GM18498 (cell line): ENCODE measurements at regions not wholly inside any gene's neighbourhood (a gene's known extent, or its start where the extent isn't known, plus 50 kb on each side); places are given as distances from the start of the nearest gene placed in this dataset.

Source experiments
- ATAC-seq: cut with Tn5 transposase; IDR thresholded peaks from one replicate; pipeline ENCODE4 v1.9.1; 2021; ENCODE audit warnings: mild to moderate bottlenecking, moderate library complexity; ENCODE audit not compliant: unreplicated experiment

- ATAC-seq, result no peak
Measured at GRCh38 chr5:4250254-4250653, 654.6 kb downstream of the IRX1 start.

DNA sequence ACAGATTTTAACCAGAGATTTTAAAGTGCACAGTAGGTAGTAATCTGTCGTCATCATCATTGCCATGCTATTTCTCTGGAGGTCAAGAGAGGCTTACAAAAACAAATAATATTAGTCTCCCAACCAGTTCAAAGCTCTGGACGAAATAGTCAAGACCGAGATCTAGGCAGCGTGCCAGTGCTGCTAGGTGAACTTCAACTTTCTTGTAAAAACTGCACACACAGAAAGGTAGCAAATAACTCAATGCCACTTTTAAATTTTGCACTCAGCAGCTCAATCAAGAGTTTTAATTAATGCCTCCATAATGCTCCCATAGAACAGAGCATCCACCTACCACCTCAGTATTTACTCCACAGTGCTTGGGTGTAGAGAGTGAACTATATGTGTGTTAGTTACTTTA is 656.8 kb downstream of the IRX1 start:
- ATAC-seq, result no peak

GRCh38 chr5:4254736-4255135 is 659.1 kb downstream of the IRX1 start:
- ATAC-seq, result no peak

- no peak for ATAC-seq
Measured at GRCh38 chr5:4255441-4255840, 659.8 kb downstream of the IRX1 start.

DNA sequence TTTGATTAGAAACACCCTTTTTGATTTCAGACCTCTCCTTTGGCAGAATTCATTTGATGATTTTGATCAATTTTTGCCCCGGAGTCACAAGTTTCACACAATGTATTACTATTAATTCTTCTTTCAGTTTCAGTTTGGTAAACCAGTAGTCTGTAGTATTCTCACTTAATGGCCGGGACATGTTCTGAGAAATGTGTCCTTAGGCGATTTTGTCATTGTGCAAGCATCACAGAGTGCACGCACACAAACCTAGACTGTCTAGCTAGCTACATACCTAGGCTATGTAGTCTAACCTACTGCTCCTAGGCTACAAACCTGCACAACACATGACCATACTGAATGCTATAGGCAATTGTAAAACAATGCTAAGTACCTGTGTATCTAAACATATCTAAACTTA is 662.5 kb downstream of the IRX1 start:
- ATAC-seq, result no peak

DNA sequence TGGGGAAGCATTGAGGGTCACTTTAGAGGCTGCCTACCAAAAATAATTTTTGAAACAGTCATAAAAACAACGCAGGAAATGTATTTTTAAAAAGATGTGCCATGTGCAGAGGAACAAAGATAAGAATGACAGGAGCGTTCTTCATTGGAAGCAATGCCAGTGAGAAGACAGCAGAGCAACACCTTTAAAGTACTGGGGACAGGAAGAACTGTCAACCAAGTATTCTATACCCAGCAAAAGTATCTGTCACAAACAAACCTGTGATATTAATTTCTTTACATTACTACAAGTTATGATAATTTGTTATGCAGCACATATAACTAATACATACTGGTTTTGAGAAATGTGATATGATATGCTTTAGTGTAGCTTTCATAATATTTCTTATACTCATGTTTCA is 675.6 kb downstream of the IRX1 start:
- ATAC-seq, result no peak

GRCh38 chr5:4275232-4275631 is 679.6 kb downstream of the IRX1 start:
- ATAC-seq, result no peak

- no peak for ATAC-seq
Measured at GRCh38 chr5:4294878-4295277, 699.2 kb downstream of the IRX1 start.

GRCh38 chr5:4295663-4296339 is 700.2 kb downstream of the IRX1 start:
- ATAC-seq, result no peak

GRCh38 chr5:4306057-4306456 is 710.4 kb downstream of the IRX1 start:
- no peak for ATAC-seq

- ATAC-seq, result no peak
Measured at GRCh38 chr5:4309026-4309425, 713.4 kb downstream of the IRX1 start.

DNA sequence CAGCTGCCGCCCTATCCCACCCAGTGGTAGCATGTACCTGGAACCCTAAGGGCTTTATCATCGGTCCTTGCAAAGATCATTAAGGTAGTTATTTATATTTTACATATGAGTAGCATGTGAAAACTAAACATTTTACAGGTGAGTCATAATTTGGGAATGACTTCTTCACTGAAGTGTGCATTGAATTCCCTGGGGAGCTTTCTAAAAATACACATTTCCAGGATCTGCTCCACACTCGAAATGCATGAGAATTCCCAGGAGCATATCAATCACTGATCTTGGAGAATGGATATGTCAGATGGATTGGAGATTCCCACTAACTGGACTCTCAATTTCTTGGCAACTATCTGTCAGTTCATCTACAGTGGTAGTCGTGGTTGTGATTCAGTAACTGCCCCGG is 717.5 kb downstream of the IRX1 start:
- no peak for ATAC-seq

GRCh38 chr5:4319478-4320128 is 724.0 kb downstream of the IRX1 start:
- no peak for ATAC-seq

- ATAC-seq, result no peak
Measured at GRCh38 chr5:4330327-4330726, 734.7 kb downstream of the IRX1 start.

DNA sequence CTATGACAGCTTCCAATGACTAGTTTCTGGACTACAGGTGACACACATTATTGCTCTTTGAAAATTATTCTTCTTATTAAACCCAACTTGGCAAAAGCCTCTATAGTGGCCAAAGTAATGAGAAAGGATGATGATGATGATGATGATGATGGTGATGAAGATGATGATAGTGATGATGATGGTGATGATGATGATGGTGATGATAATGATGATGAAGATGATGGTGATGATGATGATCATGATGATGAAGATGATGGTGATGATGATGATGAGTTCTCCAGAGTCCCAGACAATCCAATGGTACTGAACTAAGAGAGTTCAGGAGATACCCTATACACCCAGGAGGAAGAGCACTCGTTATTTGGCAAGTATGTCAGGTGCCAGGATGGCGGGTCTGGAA is 739.4 kb downstream of the IRX1 start:
- no peak for ATAC-seq

GRCh38 chr5:4337519-4337918 is 741.9 kb downstream of the IRX1 start:
- ATAC-seq, result no peak

- ATAC-seq, result no peak
Measured at GRCh38 chr5:4339949-4340348, 744.3 kb downstream of the IRX1 start.

GRCh38 chr5:4345850-4346249 is 750.2 kb downstream of the IRX1 start:
- no peak for ATAC-seq

- ATAC-seq, result no peak
Measured at GRCh38 chr5:4348423-4348822, 752.8 kb downstream of the IRX1 start.

DNA sequence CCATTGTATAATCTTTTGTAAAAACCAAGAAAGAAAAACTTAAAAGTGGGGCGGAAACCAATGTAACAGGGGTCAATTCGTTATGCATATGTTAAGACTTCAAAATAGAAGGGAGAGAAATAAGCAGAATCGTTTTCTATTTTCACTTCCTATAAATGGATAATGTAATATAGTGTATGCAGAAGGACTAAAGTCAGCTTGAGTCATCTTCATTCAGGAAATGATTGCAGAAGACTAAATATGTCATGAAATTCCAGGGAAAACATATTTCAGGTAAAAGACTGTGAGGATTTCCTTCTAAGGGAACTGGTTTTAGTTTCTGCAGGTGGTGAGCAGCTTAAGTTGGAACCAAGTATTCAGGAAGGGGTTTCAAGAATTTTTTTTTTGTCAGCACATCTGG is 753.3 kb downstream of the IRX1 start:
- no peak for ATAC-seq

GRCh38 chr5:4356201-4356600 is 760.6 kb downstream of the IRX1 start:
- no peak for ATAC-seq

GRCh38 chr5:4359847-4360246 is 764.2 kb downstream of the IRX1 start:
- ATAC-seq, result no peak

GRCh38 chr5:4361753-4362152 is 766.1 kb downstream of the IRX1 start:
- no peak for ATAC-seq
